HepG2 (cell line): ENCODE measurements at regions not wholly inside any gene's neighbourhood (a gene's known extent, or its start where the extent isn't known, plus 50 kb on each side); places are given as distances from the start of the nearest gene placed in this dataset.

Experiments used
- ATAC-seq: fragments of 200-7000 bp; cut with Tn5 transposase; 3 replicates; pipeline ENCODE4 v1.9.1; 2020; ENCODE audit warnings: mild to moderate bottlenecking, moderate library complexity
- BruUV-seq: library from RNA; stranded (reverse); fragments of 400-500 nt; replicated peaks from 2 replicates; lab custom pipeline; 2021; lab: Mats Ljungman, UMichigan
- CTCF ChIA-PET: fragments of 300-600 bp; formaldehyde crosslinking; extraction: SDS; loops from one replicate; lab custom pipeline; 2021; ENCODE audit warnings: low total read pairs, inconsistent platforms, low intra/inter-chr PET ratio; lab: Yijun Ruan, JAX
- POLR2A ChIA-PET: fragments of 350-600 bp; sonication (Branson Sonifier 250); formaldehyde crosslinking; loops from one replicate; lab custom pipeline; 2020; ENCODE audit warnings: antibody characterized with exemption, inconsistent platforms; lab: Yijun Ruan, JAX
- DNase-seq: peaks from one replicate; pipeline ENCODE4 v3.0.0-alpha.2; 2015; ENCODE audit warnings: low spot score
- FAIRE-seq: peaks from 3 replicates; lab custom pipeline; 2011; peaks lifted over from hg19 to GRCh38; lab: Jason Lieb, UNC
- H2AFZ ChIP-seq: one replicate; pipeline ENCODE4 v1.6.1; 2011; ENCODE audit warnings: low read length, inconsistent platforms
- H3K27ac ChIP-seq: fragments of 300-600 bp; 3 replicates; pipeline ENCODE4 v1.8.0; 2011; ENCODE audit warnings: mixed run types, mild to moderate bottlenecking, mixed read lengths, low read length, inconsistent platforms; ENCODE audit not compliant: insufficient read depth; ENCODE audit errors: extremely low read length
- H3K27me3 ChIP-seq, 2 experiments: fragments of 200-600 bp in 1 of 2; 2 replicates in 1 of 2; 3 replicates in 1 of 2; pipeline versions ENCODE4 v1.6.0 to v1.8.0; 2011; ENCODE audit warnings: low read length in 2 of 2, mild to moderate bottlenecking in 2 of 2, moderate library complexity in 2 of 2, inconsistent platforms in 1 of 2; ENCODE audit not compliant: insufficient read depth in 2 of 2, control insufficient read depth in 1 of 2
- H3K36me3 ChIP-seq, 2 experiments: fragments of 200-600 bp in 1 of 2; replicated peaks in 1 of 2; 2 replicates in 1 of 2; 3 replicates in 1 of 2; pipeline versions ENCODE4 v1.5.1 to v1.8.0; 2011; ENCODE audit warnings: low read length in 2 of 2, inconsistent platforms in 1 of 2; ENCODE audit not compliant: insufficient read depth in 2 of 2, control insufficient read depth in 1 of 2
- H3K4me1 ChIP-seq: 2 replicates; pipeline ENCODE4 v1.5.1; 2012; ENCODE audit warnings: low read length, inconsistent platforms; ENCODE audit not compliant: insufficient read depth
- H3K4me2 ChIP-seq: 2 replicates; pipeline ENCODE4 v1.6.0; 2011; ENCODE audit warnings: low read depth, low read length, inconsistent platforms
- H3K4me3 ChIP-seq, 3 experiments: fragments of 200-600 bp in 1 of 3; sonication (generic), shearing (Covaris generic) in 1 of 3; replicated peaks in 1 of 3; 2 replicates each; pipeline ENCODE4 v1.5.1; 2011 to 2016; ENCODE audit warnings: low read length in 3 of 3, inconsistent platforms in 2 of 3, low read depth in 2 of 3, mild to moderate bottlenecking in 2 of 3, control low read depth in 1 of 3, mixed read lengths in 1 of 3; ENCODE audit not compliant: insufficient read depth in 1 of 3
- H3K79me2 ChIP-seq: one replicate; pipeline ENCODE4 v1.6.1; 2011; ENCODE audit warnings: low read length, inconsistent platforms; ENCODE audit not compliant: insufficient read depth
- H3K9ac ChIP-seq: 2 replicates; pipeline ENCODE4 v1.6.0; 2011; ENCODE audit warnings: mild to moderate bottlenecking, low read depth, low read length, inconsistent platforms; ENCODE audit not compliant: insufficient read depth
- H3K9me3 ChIP-seq: 2 replicates; pipeline ENCODE4 v1.5.1; 2012; ENCODE audit warnings: mild to moderate bottlenecking, low read length
- H4K20me1 ChIP-seq: 2 replicates; pipeline ENCODE4 v1.6.0; 2011; ENCODE audit warnings: inconsistent platforms, mild to moderate bottlenecking, low read length, moderate library complexity; ENCODE audit not compliant: insufficient read depth
- DNMT1 ChIP-seq: sonication (generic); formaldehyde crosslinking; IDR thresholded peaks from 2 replicates; pipeline ENCODE4 v1.5.1; 2020; ENCODE audit warnings: mild to moderate bottlenecking, missing genetic modification reagents
- NFATC3 ChIP-seq: sonication (generic); formaldehyde crosslinking; IDR thresholded peaks from 2 replicates; pipeline ENCODE4 v1.5.1; 2020; ENCODE audit warnings: mild to moderate bottlenecking, missing genetic modification reagents
- SSRP1 ChIP-seq: IDR thresholded peaks from 2 replicates; pipeline ENCODE4 v1.6.1; 2016; ENCODE audit warnings: control low read depth
- ZFP1 ChIP-seq: IDR thresholded peaks from 2 replicates; pipeline ENCODE4 v1.6.1; 2016
- ZFYVE20 ChIP-seq: sonication (generic); formaldehyde crosslinking; IDR thresholded peaks from 2 replicates; pipeline ENCODE4 v1.8.0; 2023; ENCODE audit warnings: low read depth, mild to moderate bottlenecking, moderate library complexity, missing genetic modification reagents, borderline replicate concordance
- ZNF160 ChIP-seq: sonication (generic); formaldehyde crosslinking; IDR thresholded peaks from 2 replicates; pipeline ENCODE4 v1.8.0; 2022; ENCODE audit warnings: mild to moderate bottlenecking, inconsistent platforms, missing genetic modification reagents
- WGBS: methylation state at CpG from one replicate; pipeline ENCODE4 v1.1.6; 2017; ENCODE audit warnings: low lambda C conversion rate; 5-methylcytosine and 5-hydroxymethylcytosine counted together
- in situ Hi-C: cut with HindIII; loops from 2 replicates; pipeline ENCODE4 v1.10.0; 2017; ENCODE audit warnings: low pct_unique_long_range_greater_than_20kb; ENCODE audit not compliant: extremely low pct_ligation_motif_present
- intact Hi-C: fragments of 100-400 bp; cut with micrococcal nuclease; formaldehyde crosslinking; loops from one replicate; pipeline ENCODE4 v1.10.0; 2022; ENCODE audit not compliant: unreplicated experiment
- TF ChIP-seq, protein P1 (sequence below): sonication (generic); formaldehyde crosslinking; IDR thresholded peaks from 2 replicates; pipeline ENCODE4 v1.4.0; 2020; ENCODE audit warnings: missing genetic modification reagents, borderline replicate concordance

DNA sequence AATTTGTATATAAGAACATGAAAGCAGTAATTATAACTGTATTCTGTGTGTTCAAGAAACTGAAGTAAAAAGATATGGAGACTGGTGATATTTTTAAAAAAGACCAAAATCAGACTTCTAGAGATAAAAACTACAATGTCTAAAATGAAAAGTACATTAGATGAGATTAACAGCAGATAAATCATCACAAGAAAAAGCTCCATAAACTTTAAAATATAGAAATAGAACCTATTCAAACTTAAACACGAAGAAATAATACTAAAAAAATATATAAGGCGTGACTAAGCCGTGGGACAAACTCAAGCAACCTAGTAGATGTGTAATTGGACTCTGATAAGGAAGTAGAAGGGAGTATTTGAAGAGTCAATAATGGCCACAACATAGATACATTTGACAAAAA lies 189.1 kb upstream of the ZMIZ1 start:
- Histone ChIP-seq H3K36me3 (no peaks in the 10 kb centered on the region), H3K9me3 (no peaks in the 10 kb centered on the region), H3K79me2 (no peaks in the 10 kb centered on the region), H3K4me2 (no peak overlapping the region), H3K9ac (no peak overlapping the region), H3K4me3 (no peak overlapping the region), H3K27me3 (peaks cover 1 to 8% of the 10 kb centered on the region in 2 experiments; a peak in 2 of 5 replicates), H3K4me1 (no peaks in the 10 kb centered on the region), H2AFZ (no peak overlapping the region), H3K27ac (no peak overlapping the region), H4K20me1 (no peaks in the 10 kb centered on the region)
- FAIRE-seq = no peak
- WGBS = 0% methylated on average over 3 of the region's 3 CpGs
- no peak for DNase-seq
- no TSS peak for BruUV-seq
- no peak for ATAC-seq
- ChIA-PET CTCF (no interaction called here), POLR2A (no interaction called here)
- in situ Hi-C loops = no loop called here
- intact Hi-C loops = no loop called here
- TF ChIP-seq SSRP1 (CRISPR knock-in tag) (no peak), DNMT1 (CRISPR knock-in tag) (no peak), ZFYVE20 (CRISPR knock-in tag) (no peak), ZNF160 (CRISPR knock-in tag) (peak; percentile 70; the same call in 1 of the 2 replicates)
- TF ChIP-seq, protein P1, sequence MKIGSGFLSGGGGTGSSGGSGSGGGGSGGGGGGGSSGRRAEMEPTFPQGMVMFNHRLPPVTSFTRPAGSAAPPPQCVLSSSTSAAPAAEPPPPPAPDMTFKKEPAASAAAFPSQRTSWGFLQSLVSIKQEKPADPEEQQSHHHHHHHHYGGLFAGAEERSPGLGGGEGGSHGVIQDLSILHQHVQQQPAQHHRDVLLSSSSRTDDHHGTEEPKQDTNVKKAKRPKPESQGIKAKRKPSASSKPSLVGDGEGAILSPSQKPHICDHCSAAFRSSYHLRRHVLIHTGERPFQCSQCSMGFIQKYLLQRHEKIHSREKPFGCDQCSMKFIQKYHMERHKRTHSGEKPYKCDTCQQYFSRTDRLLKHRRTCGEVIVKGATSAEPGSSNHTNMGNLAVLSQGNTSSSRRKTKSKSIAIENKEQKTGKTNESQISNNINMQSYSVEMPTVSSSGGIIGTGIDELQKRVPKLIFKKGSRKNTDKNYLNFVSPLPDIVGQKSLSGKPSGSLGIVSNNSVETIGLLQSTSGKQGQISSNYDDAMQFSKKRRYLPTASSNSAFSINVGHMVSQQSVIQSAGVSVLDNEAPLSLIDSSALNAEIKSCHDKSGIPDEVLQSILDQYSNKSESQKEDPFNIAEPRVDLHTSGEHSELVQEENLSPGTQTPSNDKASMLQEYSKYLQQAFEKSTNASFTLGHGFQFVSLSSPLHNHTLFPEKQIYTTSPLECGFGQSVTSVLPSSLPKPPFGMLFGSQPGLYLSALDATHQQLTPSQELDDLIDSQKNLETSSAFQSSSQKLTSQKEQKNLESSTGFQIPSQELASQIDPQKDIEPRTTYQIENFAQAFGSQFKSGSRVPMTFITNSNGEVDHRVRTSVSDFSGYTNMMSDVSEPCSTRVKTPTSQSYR (CRISPR knock-in tag) = no peak

DNA sequence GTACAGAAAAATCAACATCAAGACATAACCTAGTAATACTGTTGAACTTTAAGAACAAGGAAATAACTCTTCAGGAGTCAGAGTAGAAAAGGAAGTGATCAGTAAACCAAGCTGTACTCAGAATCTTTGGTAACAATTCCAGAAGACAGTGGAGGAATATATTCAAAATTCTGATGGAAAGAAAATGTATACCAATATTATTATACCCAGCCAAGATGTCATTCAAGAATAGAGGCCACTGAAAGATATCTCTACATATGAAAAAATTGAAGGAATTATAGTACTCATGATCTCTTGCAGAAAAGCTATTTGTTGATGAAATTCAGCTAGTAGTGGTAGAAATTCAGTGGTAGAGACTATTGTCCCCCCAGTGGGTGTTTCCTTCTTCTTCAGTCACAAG lies 182.6 kb upstream of the ZMIZ1 start:
- CTCF ChIA-PET = no interaction called here
- DNase-seq = no peak
- no peak for FAIRE-seq
- intact Hi-C loops (no loop called here), in situ Hi-C loops (no loop called here)
- H3K9me3 ChIP-seq = peaks cover 11% of the 10 kb centered on the region
- BruUV-seq = no TSS peak
- H3K27me3 ChIP-seq = peaks cover 0 to 2% of the 10 kb centered on the region in 2 experiments; a peak in 2 of 5 replicates
- no peaks in the 10 kb centered on the region for H3K79me2 ChIP-seq
- H3K4me3 ChIP-seq = no peak overlapping the region
- H3K27ac ChIP-seq = no peak overlapping the region
- H3K4me1 ChIP-seq = 0 out of 2 replicates have a peak, but pooled peaks cover 4% of the 10 kb centered on the region
- no peaks in the 10 kb centered on the region for H4K20me1 ChIP-seq
- H3K4me2 ChIP-seq = no peak overlapping the region
- POLR2A ChIA-PET = no interaction called here
- H3K36me3 ChIP-seq = no peaks in the 10 kb centered on the region
- ATAC-seq = no peak
- H3K9ac ChIP-seq = no peak overlapping the region
- TF ChIP-seq ZFP1 (peak; percentile 45; the same call in 1 of the 2 replicates), NFATC3 (no peak)
- no peak overlapping the region for H2AFZ ChIP-seq
